IPS-20b (cell line): ENCODE measurements at regions not wholly inside any gene's neighbourhood (a gene's known extent, or its start where the extent isn't known, plus 50 kb on each side); places are given as distances from the start of the nearest gene placed in this dataset.

Experiments
- H3K27ac ChIP-seq: one replicate; pipeline ENCODE4 v1.5.1; 2013; ENCODE audit warnings: low read length
- H3K27me3 ChIP-seq: 2 replicates; pipeline ENCODE4 v1.6.1; 2013; ENCODE audit warnings: mild to moderate bottlenecking, low read length, inconsistent platforms; ENCODE audit not compliant: insufficient read depth
- H3K36me3 ChIP-seq: 2 replicates; pipeline ENCODE4 v1.6.1; 2013; ENCODE audit warnings: low read depth, mild to moderate bottlenecking, inconsistent platforms, low read length, moderate library complexity; ENCODE audit not compliant: insufficient read depth
- H3K4me1 ChIP-seq: 2 replicates; pipeline ENCODE4 v1.6.1; 2013; ENCODE audit warnings: mild to moderate bottlenecking, control low read depth, inconsistent platforms, low read length, moderate library complexity; ENCODE audit not compliant: insufficient read depth
- H3K4me3 ChIP-seq: 2 replicates; pipeline ENCODE4 v1.5.1; 2013; ENCODE audit warnings: mild to moderate bottlenecking, low read length, inconsistent platforms
- H3K9ac ChIP-seq: 2 replicates; pipeline ENCODE4 v1.6.1; 2013; ENCODE audit warnings: low read depth, mild to moderate bottlenecking, inconsistent platforms, low read length, moderate library complexity
- H3K9me3 ChIP-seq: 2 replicates; pipeline ENCODE4 v1.6.1; 2013; ENCODE audit warnings: mild to moderate bottlenecking, low read depth, low read length, inconsistent platforms; ENCODE audit not compliant: insufficient read depth

DNA sequence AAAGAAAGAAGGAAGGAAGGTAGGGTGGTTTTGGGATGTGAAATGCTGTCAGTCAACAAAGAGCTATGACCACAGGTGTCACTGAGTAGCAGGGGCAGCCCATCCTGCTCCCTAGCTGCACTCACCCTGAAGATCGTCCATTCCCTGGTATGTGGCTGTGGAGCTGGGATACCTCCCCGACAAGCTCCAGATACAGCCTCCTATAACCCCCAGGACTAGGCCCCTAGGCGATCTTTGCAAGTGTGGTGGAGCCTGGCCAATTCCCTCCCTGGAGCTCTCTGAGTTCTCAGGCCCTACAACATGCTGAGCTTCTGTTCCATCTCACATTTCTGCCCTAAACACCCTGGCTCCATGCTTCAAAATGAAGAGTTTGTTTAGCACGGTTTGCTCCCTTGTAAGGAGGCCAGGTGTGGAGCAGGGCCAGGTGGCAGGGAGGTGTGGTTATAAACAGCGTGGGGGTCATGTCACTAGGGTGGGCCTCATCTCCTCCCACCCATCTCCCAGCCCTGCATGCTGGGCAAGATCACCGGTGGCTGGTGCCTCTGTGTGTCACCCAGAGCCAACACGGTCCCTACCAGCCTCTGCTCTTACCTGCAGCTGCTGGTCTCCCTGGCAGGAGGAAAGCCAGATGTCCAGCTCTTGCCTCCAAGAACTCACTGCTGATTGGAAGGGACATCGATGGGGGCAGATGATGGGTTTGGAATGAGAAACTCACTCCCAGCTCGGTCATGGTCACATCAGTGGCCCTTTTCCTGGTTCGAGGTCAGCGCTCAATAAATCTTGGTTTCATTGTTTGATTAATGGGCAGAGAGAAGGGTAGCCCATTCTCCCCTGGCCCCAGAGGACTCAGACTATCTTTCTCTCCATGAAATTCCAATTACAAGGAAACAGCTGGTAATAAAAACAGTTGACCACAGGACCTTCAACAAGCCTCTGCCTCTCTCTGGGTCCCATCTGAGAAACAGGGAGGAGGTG is 511.0 kb upstream of the CDH5 start:
- peaks cover 4% of the 10 kb centered on the region; the same call in 1 of the 2 replicates for H3K9me3 ChIP-seq
- no peaks in the 10 kb centered on the region for H3K36me3 ChIP-seq
- H3K4me1 ChIP-seq = no peaks in the 10 kb centered on the region
- H3K9ac ChIP-seq = no peak overlapping the region
- no peaks in the 10 kb centered on the region for H3K27me3 ChIP-seq
- no peak overlapping the region for H3K4me3 ChIP-seq
- H3K27ac ChIP-seq = no peak overlapping the region

GRCh38 chr16:65846210-65846602 is 520.3 kb upstream of the CDH5 start:
- no peak overlapping the region for H3K27ac ChIP-seq

GRCh38 chr16:65845466-65846209 is 520.9 kb upstream of the CDH5 start:
- Histone ChIP-seq H3K9ac (no peak overlapping the region), H3K27ac (no peak overlapping the region), H3K36me3 (no peaks in the 10 kb centered on the region), H3K4me1 (no peaks in the 10 kb centered on the region), H3K9me3 (no peaks in the 10 kb centered on the region), H3K4me3 (no peak overlapping the region), H3K27me3 (no peaks in the 10 kb centered on the region)

More at GRCh38 chr16:65846210-65846602, 520.3 kb upstream of the CDH5 start:
- Histone ChIP-seq H3K9me3 (no peaks in the 10 kb centered on the region), H3K4me1 (no peaks in the 10 kb centered on the region), H3K27me3 (no peaks in the 10 kb centered on the region), H3K36me3 (no peaks in the 10 kb centered on the region), H3K9ac (no peak overlapping the region), H3K4me3 (no peak overlapping the region)

DNA sequence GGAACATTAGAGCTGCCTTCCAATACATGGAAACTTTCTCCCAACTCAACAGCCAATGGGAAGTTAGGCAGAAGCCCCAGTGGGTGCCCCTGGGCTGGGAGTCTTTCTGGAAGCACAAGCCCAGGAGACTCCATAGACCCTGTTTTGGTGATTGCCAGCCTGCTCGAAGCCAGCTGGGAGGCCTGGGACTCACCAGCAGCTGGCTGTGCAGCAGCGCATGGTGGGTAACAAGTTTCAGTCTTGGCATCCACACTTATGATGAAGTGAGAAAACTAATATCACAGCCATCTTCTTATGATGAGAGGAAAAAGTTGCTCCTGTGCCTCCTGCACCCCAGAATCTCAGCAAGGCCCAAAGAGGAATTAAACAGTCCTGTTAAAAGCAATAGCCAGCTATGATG is 522.5 kb upstream of the CDH5 start:
- Histone ChIP-seq H3K9ac (no peak overlapping the region), H3K9me3 (no peaks in the 10 kb centered on the region), H3K4me1 (no peaks in the 10 kb centered on the region)

GRCh38 chr16:65842067-65842466 is 524.4 kb upstream of the CDH5 start:
- H3K9ac ChIP-seq = no peak overlapping the region
- H3K4me3 ChIP-seq = no peak overlapping the region
- H3K4me1 ChIP-seq = no peaks in the 10 kb centered on the region
- no peaks in the 10 kb centered on the region for H3K36me3 ChIP-seq
- H3K27me3 ChIP-seq = no peaks in the 10 kb centered on the region
- no peak overlapping the region for H3K27ac ChIP-seq
- H3K9me3 ChIP-seq = no peaks in the 10 kb centered on the region

More for the DNA sequence above, 522.5 kb upstream of the CDH5 start:
- H3K27me3 ChIP-seq = no peaks in the 10 kb centered on the region
- no peaks in the 10 kb centered on the region for H3K36me3 ChIP-seq
- no peak overlapping the region for H3K4me3 ChIP-seq
- H3K27ac ChIP-seq = no peak overlapping the region

DNA sequence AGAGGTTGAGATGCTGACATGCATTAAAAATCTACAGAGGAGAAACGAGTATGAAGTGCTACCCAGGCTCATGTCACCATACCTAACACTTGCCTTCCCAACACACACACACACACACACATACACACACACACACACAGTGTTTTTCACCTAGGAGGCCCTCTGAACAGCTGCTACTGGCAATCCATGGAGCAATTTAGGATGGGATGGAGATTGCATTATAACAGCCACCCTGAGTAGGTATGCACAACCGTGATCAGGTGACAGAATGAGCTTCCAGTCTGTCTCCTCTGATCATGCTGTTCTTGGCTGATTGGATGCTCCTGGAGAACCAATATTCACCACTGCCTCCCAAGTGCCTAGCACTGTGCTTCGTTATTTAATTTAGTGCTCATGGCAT is 528.5 kb upstream of the CDH5 start:
- H3K9me3 ChIP-seq = no peaks in the 10 kb centered on the region
- H3K4me3 ChIP-seq = no peak overlapping the region
- H3K36me3 ChIP-seq = no peaks in the 10 kb centered on the region
- no peak overlapping the region for H3K27ac ChIP-seq
- no peaks in the 10 kb centered on the region for H3K4me1 ChIP-seq
- no peaks in the 10 kb centered on the region for H3K27me3 ChIP-seq
- no peak overlapping the region for H3K9ac ChIP-seq

GRCh38 chr16:65837464-65837863 is 529.0 kb upstream of the CDH5 start:
- H3K4me1 ChIP-seq = no peaks in the 10 kb centered on the region
- no peak overlapping the region for H3K4me3 ChIP-seq
- H3K27ac ChIP-seq = no peak overlapping the region
- no peaks in the 10 kb centered on the region for H3K27me3 ChIP-seq
- H3K9ac ChIP-seq = no peak overlapping the region
- H3K36me3 ChIP-seq = no peaks in the 10 kb centered on the region
- no peaks in the 10 kb centered on the region for H3K9me3 ChIP-seq

- H3K4me3 ChIP-seq = no peak overlapping the region
- H3K9ac ChIP-seq = no peak overlapping the region
- no peaks in the 10 kb centered on the region for H3K27me3 ChIP-seq
- no peaks in the 10 kb centered on the region for H3K4me1 ChIP-seq
- no peaks in the 10 kb centered on the region for H3K9me3 ChIP-seq
- H3K27ac ChIP-seq = no peak overlapping the region
- no peaks in the 10 kb centered on the region for H3K36me3 ChIP-seq
These were observed 531.8 kb upstream of the CDH5 start for GRCh38 chr16:65834688-65835087.

DNA sequence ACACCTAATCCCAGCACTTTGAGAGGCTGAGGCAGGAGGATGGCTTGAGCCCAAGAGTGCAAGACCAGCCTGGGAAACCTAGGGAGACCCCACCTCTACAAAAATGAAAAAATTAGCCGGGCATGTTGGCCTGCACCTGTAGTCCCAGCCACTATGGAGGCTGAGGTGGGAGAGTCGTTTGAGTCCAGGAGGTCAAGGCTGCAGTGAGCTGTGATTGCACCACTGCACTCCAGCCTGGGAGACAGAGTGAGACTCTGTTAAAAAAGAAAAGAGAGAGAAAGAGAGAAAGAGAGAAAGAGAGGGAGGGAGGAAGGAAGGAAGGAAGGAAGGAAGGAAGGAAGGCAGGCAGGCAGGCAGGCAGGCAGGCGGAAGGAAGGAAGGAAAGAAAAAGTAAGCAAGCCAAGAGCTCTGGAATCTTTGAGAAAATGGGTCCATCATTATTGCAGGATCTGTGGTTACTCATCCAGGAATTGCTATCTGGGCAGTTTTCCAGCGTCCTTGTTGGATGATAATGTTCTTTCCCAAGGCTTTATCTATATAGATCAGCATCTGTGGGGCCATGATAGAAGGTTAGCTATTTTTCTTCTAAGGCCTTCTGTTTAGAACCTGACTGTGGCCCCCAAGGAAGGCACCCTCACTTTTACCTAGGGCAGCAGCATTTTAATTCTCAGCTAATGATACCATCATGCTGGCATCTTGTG is 533.2 kb upstream of the CDH5 start:
- H3K27me3 ChIP-seq = no peaks in the 10 kb centered on the region
- no peak overlapping the region for H3K4me3 ChIP-seq
- H3K9ac ChIP-seq = no peak overlapping the region
- no peak overlapping the region for H3K27ac ChIP-seq
- H3K4me1 ChIP-seq = no peaks in the 10 kb centered on the region
- H3K36me3 ChIP-seq = no peaks in the 10 kb centered on the region
- no peaks in the 10 kb centered on the region for H3K9me3 ChIP-seq

DNA sequence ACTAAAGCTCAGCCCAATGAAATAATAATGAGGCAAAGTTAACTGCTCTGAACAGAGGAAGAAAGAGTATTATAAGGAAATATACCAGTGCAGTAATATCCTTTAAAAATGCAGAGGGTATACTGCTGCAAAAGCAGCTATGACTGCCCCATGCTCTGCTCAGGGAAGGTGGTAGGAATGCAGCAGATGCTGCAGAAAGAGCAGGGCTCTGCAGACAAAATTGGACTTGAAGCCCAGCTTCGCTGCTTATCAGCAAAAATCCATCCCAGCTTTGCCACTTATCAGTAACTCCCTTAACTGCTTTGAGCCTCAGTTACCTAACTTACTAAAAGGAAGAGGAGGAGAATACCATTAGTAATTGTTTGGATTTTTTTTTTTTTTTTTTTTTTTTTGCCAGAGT is 533.8 kb upstream of the CDH5 start:
- Histone ChIP-seq H3K27ac (no peak overlapping the region), H3K27me3 (no peaks in the 10 kb centered on the region), H3K36me3 (no peaks in the 10 kb centered on the region), H3K9ac (no peak overlapping the region), H3K9me3 (no peaks in the 10 kb centered on the region), H3K4me3 (no peak overlapping the region), H3K4me1 (no peaks in the 10 kb centered on the region)

- H3K4me1 ChIP-seq = no peaks in the 10 kb centered on the region
- no peaks in the 10 kb centered on the region for H3K9me3 ChIP-seq
- no peaks in the 10 kb centered on the region for H3K36me3 ChIP-seq
- H3K9ac ChIP-seq = no peak overlapping the region
- H3K27me3 ChIP-seq = no peaks in the 10 kb centered on the region
- no peak overlapping the region for H3K27ac ChIP-seq
- H3K4me3 ChIP-seq = no peak overlapping the region
These were observed 534.4 kb upstream of the CDH5 start for GRCh38 chr16:65831903-65832666.
